GM18858 (cell line): ENCODE measurements at regions not wholly inside any gene's neighbourhood (a gene's known extent, or its start where the extent isn't known, plus 50 kb on each side); places are given as distances from the start of the nearest gene placed in this dataset.
A peak's percentile ranks its signal among the peaks of the same experiment; 100 is the strongest.
"Not testable (repeated sequence)": the region's sequence is repeated elsewhere in the genome, so short reads cannot be mapped to it uniquely, and the experiment has no call there.

Experiments used
- ATAC-seq: cut with Tn5 transposase; IDR thresholded peaks from one replicate; pipeline ENCODE4 v1.9.1; 2021; ENCODE audit not compliant: unreplicated experiment

- ATAC-seq, result no peak
Measured at GRCh38 chr11:60592601-60593000, 77.4 kb downstream of the MS4A13 start.

- no peak for ATAC-seq
Measured at GRCh38 chr11:60594998-60595642, 79.9 kb downstream of the MS4A13 start.

- ATAC-seq, result no peak
Measured at GRCh38 chr11:60607483-60607882, 91.9 kb upstream of the MS4A8 start.

GRCh38 chr11:60609632-60610031, 89.8 kb upstream of the MS4A8 start:
- no peak for ATAC-seq

GRCh38 chr11:60610702-60611101, 88.7 kb upstream of the MS4A8 start:
- ATAC-seq, result no peak

GRCh38 chr11:60615497-60615896, 83.9 kb upstream of the MS4A8 start:
- ATAC-seq, result no peak

GRCh38 chr11:60621940-60622339, 77.5 kb upstream of the MS4A8 start:
- not testable (repeated sequence) for ATAC-seq

- not testable (repeated sequence) for ATAC-seq
Measured at GRCh38 chr11:60622776-60623175, 76.6 kb upstream of the MS4A8 start.

- no peak for ATAC-seq
Measured at GRCh38 chr11:60625262-60625661, 74.2 kb upstream of the MS4A8 start.

- no peak for ATAC-seq
Measured at GRCh38 chr11:60629399-60629798, 70.0 kb upstream of the MS4A8 start.

- no peak for ATAC-seq
Measured at GRCh38 chr11:60631944-60632343, 67.5 kb upstream of the MS4A8 start.

GRCh38 chr11:60633645-60634044, 65.8 kb upstream of the MS4A8 start:
- peak; percentile 70 for ATAC-seq

GRCh38 chr11:60634126-60634525, 65.3 kb upstream of the MS4A8 start:
- ATAC-seq, result peak; percentile 28

GRCh38 chr11:60641940-60642339, 57.5 kb upstream of the MS4A8 start:
- no peak for ATAC-seq

- ATAC-seq, result no peak
Measured at GRCh38 chr11:60647087-60647486, 52.3 kb upstream of the MS4A8 start.
